SU-DHL-6 (cell line): ENCODE measurements at regions not wholly inside any gene's neighbourhood (a gene's known extent, or its start where the extent isn't known, plus 50 kb on each side); places are given as distances from the start of the nearest gene placed in this dataset.

ENCODE experiments used
- CTCF ChIP-seq: fragments of 200-600 bp; sonication (generic); IDR thresholded peaks from one replicate; pipeline ENCODE4 v1.5.1; 2017; ENCODE audit warnings: antibody characterized with exemption, mild to moderate bottlenecking, low read length, moderate library complexity; ENCODE audit not compliant: insufficient read depth, poor library complexity, severe bottlenecking
- EZH2phosphoT487 ChIP-seq: fragments of 200-600 bp; sonication (generic), shearing (Covaris generic); conservative IDR thresholded peaks from 2 replicates; pipeline ENCODE4 v1.6.1; 2018; ENCODE audit warnings: mild to moderate bottlenecking, antibody characterized with exemption, low read length, moderate library complexity, mixed read lengths

GRCh38 chr16:86856946-86857586 lies 278.7 kb downstream of the FOXL1 start:
- TF ChIP-seq CTCF, result no peak
- TF ChIP-seq EZH2phosphoT487, result no peak
